ENCODE measurements at regions not wholly inside any gene's neighbourhood (a gene's known extent, or its start where the extent isn't known, plus 50 kb on each side); places are given as distances from the start of the nearest gene placed in this dataset.
"Not testable (repeated sequence)": the region's sequence is repeated elsewhere in the genome, so short reads cannot be mapped to it uniquely, and the experiment has no call there.

DNA sequence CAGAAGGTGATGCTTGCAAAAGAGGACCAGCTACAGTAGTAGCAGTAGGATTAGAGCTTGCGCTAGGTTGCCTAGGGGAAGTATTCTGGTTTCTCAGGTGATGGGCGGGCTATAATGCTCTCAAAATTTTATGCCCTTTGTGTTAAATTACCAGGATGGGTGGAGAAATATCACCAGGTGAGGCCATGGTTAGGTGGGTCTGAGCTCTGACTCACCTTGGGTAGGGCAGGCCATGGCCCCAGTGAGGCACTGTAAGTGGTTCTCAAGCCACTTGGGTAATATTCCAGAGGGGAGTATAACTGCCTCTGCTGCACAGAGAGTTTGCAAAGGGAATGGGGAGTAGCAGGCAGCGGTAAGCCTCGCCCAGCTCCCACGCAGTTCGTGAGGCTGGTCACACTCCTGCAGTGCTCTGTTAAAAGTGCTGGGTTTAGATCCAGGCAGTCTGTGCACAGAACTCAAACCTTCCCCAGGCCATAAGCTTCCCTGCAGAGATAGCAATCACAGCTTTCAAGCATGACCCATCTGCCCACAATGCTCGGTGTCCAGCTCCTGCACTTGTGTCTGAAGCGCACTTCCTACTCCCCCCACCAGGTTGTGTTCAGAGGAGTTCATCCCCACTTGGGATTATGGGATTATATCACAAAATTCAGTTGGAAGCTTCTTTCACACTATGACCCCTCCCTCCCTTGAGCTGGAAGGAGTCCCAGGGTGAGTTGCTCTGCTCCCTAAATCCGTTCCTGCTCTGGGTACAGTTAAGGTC lies 575.0 kb downstream of the CHSY3 start:
- no peak for DNase-seq (ENCODE audit: low spot score)

DNA sequence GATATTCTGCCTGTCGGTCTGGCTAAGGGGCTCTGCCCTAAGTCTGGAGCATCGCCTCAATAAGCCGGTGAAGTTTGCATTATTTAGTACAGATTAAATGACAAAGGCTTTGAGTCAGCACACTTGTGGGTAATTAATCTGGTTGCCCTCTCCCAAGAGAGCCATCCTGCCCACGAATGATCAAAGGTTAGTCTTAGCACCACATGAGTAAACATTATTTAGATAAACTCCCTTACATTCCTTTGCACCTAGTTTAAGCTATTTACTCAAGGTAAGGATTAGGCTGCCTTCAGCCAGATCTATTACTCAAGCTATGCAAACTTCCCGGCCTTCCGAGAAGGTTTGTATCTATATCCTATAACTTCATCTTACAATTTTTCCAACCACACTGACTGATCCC lies 572.1 kb downstream of the CHSY3 start:
- DNase-seq (ENCODE audit: low spot score) = peak; percentile 1

DNA sequence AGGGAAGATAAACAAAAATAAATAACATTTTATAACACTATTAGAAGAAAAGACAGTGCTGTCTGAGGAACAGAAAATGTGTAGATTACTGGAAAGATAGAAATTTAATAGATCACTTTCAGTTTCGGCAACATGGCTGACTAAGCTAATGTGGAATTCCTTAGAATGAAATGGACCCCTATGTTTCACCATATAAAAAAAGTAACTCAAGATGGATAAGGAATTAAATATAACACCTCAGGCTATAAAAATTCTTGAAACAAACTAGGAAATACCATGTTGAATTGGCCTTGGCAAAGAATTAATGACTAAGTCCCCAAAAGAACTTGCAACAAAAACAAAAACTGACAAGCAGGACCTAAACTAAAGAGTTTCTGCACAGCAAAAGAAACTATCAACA lies 558.3 kb downstream of the CHSY3 start:
- DNase-seq (ENCODE audit: low spot score) = no peak

DNA sequence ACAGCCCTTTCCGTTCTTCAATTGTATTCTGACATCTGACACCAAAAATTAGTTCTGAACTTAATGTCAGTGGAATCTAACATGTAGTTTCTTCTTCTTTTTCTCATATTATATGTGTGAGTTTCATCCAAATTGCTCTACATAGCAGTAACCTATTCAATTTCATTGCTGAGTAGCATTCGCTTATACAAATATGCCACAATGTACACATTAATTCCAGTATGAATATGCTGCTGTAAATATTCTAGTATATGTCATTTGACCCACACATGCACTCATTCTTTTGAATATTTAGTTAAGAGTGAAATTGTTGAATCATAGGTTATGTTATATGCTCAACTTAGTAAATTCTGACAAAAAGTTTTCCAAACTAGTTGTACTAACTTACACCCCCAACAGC lies 550.9 kb downstream of the CHSY3 start:
- DNase-seq (ENCODE audit: low spot score) = no peak

DNA sequence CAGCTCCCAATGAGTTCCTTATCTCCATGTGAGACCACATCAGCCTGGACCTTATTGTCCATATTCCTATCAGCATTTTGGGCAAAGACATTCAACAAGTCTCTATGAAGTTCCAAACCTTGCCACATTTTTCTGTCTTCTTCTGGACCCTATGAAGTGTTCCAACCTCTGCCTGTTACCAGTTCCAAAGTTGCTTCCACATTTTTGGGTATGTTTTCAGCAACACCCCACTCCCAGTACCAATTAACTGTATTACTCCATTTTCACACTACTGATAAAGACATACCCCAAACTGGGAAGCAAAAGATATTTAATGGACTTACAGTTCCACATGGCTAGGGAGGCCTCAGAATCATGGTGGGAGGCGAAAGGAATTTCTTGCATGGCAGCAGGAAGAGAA lies 548.5 kb downstream of the CHSY3 start:
- no peak for DNase-seq (ENCODE audit: low spot score)

DNA sequence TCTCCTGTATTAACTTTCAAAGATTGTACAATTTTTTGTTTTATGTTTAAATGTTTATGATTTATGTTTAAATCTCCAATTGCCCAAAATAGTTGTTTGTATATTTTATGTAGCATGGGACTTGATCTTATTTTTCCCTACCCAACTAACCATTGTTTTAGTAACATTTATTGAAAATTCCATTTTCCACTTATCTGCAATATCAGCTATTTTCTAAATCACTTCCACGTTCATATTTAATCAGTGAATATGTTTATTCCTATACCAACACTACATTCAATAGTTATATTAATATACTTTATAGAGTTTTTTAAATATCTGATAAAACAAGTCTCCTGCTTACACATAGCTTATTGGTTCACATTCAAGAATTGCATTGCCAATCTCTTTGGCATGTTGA lies 532.2 kb downstream of the CHSY3 start:
- no peak for DNase-seq (ENCODE audit: low spot score)

DNA sequence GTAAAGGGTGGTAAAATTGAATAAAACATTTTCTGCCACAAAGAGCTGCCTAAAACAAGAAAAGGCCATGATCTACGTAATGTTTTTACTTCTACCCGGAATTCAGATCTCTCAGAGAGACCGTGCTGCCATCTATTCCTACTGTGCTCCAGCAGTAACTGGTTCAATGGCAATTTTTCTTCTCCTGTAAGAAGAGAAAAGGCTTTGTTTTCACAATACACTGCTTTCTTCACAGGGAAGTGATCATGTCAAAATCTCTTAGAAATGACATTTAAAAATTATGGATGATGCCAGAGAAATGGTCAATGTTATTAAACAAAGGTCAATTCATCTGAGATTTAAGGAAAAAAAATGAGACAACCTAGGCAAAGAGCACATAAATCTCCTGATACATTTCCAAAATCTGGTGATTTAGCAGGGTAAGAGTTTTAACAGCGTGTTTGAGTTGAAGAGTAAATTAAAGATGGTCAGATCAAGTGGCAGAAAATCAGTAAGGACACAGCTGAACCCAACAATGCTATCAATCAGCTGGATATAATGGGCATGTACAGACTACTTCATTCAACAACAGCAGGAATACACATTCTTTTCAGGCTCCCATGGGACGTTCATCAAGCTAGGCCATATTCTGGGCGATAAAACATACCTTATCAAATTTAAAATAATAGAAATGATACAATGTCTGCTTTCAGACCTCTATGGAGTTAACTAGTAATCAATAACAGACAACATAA lies 523.1 kb downstream of the CHSY3 start:
- DNase-seq (ENCODE audit: low spot score) = no peak

DNA sequence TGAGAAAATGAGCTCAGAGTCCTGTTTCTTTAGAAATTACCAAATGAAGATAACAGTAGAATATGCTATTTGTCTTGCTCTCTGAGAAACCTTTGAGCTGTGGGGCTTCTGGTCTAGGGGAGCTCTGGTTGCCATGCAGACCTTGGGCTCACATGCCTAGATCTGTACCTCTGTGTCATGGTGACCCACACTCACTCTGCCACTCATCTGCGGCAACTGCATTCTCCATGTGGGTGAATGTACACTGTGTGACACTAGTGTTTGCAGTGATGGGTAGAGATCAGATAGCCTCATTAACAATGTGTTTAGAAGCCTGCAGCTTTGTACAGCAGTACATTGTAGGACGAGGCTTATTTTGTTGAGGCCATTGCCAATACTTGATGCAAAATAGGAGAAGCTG lies 521.2 kb downstream of the CHSY3 start:
- DNase-seq (ENCODE audit: low spot score) = no peak

DNA sequence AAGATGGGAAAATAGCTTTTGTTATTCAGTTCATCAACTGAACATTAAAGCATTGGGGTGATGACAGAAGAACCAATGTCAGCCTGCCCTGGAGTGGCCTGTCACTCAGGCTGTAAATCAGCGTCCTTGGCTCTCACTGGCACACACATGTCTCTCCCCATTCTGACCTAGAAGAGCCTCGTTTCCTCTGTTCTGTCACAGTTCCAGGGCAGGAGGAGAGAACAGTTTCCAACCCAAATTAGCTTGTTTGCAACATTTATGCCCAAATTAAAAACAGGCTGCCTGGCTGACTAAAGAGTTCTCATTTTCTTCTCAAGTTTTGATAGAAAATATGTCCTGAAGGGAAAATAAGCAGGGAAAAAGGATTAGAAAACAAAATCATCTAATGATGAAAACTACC lies 520.1 kb downstream of the CHSY3 start:
- no peak for DNase-seq (ENCODE audit: low spot score)

DNA sequence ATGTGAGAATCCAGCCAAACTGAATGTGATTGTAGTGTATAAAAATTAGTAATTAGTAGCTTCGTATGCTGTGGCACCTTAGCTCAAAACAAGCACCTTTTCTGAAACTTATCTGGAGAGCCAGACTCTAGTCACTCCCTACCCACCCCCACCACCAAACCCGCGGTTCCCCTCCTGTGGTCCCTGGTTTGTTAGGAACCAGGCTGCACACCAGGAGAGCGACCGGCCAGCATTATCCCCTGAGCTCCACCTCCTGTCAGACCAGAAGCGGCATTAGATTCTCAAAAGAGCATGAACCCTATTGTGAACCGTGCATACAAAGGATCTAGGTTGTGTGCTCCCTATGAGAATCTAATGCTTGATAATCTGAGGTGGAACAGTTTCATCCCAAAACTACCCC lies 498.6 kb downstream of the CHSY3 start:
- no peak for DNase-seq (ENCODE audit: low spot score)

DNA sequence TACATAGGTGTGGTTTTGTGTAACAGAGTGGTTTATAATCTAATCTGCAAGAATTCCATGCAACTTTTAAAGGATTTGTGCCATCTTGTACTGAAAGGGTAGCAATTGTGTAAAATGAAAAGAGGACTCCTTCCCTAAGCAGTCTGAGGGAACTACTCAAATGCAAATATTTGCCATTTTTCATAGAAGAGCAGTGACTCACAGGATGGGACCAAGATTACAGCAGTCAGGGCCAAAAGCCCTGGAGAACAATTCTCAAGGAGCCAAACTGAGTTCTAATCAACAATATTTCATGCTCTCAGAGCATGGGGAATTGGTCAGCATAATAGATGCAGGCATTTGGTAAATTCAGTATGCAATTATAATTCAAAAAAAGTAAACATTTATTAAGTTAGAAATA lies 495.8 kb downstream of the CHSY3 start:
- peak; percentile 9 for DNase-seq (ENCODE audit: low spot score)

DNA sequence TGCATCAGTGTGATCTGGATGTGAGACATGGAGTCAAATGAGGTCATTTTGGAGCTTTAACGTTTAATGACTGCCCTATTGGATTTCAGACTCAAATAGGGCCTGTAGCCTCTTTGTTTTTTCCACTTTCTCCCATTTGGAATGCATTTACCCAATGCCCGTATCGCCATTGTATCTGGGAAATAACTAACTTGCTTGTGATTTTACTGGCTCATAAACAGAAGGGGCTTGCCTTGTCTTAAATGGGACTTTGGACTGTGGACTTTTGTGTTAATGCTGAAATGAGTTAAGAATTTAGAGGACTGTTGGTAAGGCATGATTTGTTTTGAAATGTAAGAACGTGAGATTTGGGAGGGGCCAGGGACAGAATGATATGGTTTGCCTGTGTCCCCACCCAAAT lies 494.6 kb downstream of the CHSY3 start:
- no peak for DNase-seq (ENCODE audit: low spot score)

DNA sequence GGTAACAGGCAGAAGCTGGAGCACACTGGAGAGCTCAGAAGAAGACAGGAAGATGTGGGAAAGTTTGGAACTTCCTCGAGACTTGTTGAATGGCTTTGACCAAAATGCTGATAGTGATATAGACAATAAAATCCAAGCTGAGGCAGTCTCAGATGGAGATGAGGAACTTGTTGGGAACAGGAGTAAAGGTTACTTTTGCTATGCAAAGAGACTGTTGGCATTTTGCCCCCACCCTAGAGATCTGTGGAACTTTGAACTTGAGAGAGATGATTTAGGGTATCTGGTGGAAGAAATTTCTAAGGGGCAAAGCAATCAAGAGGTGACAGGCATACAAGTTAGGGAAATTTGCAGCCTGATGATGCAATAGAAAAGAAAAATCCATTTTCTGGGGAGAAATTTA lies 493.5 kb downstream of the CHSY3 start:
- not testable (repeated sequence) for DNase-seq (ENCODE audit: low spot score)

DNA sequence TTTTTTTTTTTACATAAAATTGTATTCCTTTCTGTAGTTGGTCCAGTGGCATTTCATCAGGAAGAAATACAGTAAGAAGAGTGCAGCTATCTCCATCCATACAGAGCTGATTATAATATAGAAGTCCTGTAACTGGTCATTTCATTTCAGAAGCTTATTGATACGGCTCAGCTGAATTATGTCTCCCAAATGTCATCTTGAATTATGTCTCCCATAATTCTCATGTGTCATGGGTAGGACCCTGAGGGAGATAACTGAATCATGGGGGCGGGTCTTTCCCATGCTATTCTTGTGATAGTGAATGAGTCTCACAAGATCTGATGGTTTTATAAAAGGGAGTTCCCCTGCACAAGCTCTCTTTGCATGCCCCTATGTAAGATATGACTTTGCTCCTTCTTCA lies 492.9 kb downstream of the CHSY3 start:
- DNase-seq (ENCODE audit: low spot score) = no peak

DNA sequence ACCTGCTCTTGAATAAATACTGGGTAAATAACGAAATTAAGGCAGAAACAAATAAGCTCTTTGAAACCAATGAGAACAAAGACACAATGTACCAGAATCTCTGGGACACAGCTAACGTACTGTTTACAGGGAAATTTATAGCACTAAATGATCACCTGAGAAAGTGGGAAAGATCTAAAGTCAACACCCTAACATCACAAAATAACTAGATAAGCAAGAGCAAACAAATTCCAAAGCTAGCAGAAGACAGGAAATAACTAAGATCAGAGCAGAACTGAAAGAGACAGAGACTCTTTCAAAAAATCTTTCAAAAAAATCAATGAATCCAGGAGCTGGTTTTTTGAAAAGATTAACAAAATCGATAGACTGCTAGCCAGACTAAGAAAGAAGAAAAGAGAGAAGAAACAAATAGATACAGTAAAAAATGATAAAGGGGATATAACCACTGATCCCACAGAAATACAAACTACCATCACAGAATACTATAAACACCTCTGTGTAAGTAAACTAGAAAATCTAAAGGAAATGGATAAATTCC lies 487.5 kb downstream of the CHSY3 start:
- DNase-seq (ENCODE audit: low spot score) = not testable (repeated sequence)

DNA sequence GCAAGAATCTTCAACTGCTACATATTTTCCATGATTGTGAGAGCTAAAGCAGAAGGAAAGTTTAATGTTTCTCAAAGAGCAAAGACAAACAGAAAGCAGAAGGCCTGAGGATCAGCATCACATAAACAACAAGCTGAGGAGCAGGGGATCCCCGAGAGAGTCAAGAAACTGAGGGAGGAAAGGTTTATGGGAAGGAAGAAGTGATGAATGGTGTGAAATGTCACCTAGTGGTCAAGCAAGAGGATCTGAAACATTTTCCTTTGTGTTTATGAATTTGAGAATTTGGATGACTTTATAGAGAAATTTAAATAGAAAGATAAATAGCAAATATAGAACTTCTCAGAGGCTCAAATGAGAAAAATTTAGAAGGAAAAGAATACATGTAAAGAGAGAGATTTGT lies 481.9 kb downstream of the CHSY3 start:
- no peak for DNase-seq (ENCODE audit: low spot score)

DNA sequence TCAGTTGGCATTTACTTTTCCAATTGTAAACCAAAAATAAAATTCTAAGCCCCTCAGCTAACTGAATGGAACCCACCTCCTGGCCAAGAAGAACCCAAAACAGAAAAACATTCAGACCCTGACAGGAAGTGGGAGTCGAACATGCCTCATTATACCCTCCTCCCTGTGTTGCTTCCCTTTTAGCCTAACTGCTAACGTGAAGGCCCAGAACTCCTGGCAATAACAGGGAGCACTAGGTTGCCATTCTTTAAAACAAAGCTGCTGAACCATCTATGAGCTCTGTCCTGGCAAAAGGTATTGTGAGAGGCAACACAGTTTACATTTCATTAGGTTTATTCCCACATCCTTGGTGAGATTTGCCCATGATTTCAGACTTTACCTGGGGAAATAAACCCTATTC lies 481.4 kb downstream of the CHSY3 start:
- DNase-seq (ENCODE audit: low spot score) = no peak

DNA sequence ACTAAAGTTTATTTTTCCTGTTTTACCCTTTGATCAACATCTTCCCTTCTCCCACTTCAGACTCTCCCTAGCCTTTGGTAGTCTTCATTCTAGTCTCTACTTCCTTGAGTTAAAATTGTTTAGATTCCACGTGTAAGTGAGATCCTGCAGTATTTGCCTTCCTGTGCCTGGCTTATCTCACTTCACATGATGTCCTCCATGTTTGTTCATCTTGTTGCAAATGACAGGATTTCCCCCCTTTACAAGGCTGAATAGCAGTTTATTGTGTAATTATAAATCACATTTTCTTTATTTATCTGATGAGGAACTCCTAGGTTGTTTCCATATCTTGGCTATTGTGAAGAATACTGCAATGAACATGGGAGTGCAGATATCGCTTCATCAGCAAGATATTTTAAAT lies 461.7 kb downstream of the CHSY3 start:
- DNase-seq (ENCODE audit: low spot score) = no peak

DNA sequence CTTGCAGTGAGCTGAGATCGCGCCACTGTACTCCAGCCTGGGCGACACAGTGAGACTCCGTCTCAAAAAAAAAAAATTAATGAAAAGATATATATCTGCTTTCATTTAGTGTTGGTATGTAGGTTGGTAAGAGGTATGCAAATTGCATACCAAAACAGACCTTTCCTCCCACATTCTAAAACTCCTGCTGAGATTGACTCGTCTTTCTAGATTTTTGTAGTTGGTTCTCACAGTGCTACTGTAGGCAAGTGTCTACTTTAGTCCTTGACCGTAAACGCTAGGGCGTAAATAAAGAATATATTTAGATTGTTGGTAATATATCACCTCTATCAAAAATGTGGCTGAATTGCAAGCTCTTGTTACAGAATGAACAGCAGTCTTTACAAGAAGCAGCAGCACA lies 445.9 kb downstream of the CHSY3 start:
- DNase-seq (ENCODE audit: low spot score) = no peak

DNA sequence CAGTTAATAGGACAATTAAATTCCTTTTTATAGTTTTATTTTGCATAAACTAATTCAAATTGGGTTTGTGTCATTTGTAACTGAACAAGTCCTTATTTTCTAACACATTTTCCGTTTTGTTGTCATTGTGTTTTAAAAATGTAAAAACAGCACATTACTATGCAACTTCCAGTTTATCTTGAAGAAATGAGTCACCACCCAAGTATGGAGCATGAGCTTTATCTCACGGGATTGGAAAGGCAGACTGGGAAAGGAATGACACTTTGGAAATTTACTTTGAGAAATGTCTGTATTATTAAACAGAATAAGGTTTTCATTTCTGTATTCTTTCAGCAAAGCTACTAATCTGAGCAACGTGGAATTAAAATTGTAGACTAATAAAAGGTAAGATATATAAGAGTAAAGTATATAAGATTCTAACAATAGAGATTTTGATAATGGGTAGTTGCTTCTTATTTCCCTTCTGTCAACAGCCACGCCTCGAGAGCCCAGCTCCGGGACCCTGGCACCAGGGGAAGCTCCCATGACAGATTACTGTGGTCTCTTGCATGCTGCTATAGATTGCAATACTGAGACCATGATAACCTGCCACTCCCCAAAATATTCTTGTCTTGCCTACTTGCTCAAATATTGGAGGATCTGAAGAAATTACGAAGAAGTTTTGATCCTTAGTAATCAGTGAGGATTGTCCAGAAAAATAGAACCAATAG lies 433.1 kb downstream of the CHSY3 start:
- DNase-seq (ENCODE audit: low spot score) = peak; percentile 48

DNA sequence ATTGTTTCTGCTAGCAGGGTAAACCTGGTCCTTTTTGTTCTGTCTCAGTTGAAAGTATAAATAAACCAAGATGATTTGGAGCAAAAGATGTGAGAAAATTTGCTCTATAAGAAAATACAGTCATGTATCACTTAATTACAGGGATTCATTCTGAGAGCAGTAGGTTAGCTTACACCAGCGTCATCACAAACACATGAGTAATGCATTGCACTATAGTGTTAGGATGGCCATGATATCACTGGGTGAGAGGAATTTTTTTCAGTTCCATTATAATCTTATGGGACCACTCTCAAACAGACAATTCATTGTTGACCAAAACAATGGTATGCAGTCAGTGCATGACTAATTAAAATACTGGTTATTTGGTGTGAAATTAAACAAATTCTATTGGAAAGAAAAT lies 430.9 kb downstream of the CHSY3 start:
- peak; percentile 8 for DNase-seq (ENCODE audit: low spot score)

DNA sequence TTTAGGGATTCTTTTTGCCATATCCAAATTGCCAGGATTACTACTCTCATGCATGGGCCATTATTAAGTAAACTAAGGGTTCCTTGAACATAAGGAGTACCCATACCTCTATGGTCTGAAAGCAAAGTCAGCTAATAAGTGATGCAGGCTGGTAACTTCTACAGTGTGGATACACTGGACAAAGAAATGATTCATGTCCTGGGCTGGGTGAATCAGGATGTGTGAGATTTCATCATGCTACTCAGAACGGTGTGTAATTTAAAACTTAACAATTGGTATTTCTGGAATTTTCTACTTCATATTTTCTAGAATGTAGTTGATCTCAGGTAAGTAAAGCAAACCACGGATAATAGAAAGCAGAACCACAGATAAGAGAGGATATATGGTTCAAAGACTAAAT lies 428.8 kb downstream of the CHSY3 start:
- peak; percentile 77 for DNase-seq (ENCODE audit: low spot score)

DNA sequence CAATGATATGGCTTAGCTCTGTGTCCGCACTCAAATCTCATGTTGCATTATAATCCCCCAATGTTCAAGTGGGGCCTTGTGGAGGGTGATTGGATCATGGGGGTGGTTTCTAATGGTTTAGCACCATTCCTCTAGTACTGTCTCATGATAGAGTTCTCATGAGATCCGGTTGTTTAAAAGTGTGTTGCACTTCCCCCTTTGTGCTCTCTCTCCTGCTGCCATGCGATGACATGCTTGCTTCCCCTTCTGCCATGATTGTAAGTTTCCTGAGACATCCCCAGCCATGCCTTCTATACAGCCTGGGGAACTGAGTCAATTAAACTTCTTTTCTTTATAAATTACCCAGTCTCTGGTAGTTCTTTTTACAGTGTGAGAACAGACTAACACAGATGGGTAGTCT lies 427.1 kb downstream of the CHSY3 start:
- DNase-seq (ENCODE audit: low spot score) = no peak
